SK-N-MC (cell line): ENCODE measurements at regions not wholly inside any gene's neighbourhood (a gene's known extent, or its start where the extent isn't known, plus 50 kb on each side); places are given as distances from the start of the nearest gene placed in this dataset.

ENCODE experiments used
- EZH2 ChIP-seq: fragments of 200-600 bp; sonication (generic); IDR thresholded peaks from one replicate; pipeline ENCODE4 v1.6.1; 2017; ENCODE audit warnings: antibody characterized with exemption
- FOXP2 ChIP-seq: optimal IDR thresholded peaks from 2 replicates; pipeline ENCODE3; 2011; ENCODE audit warnings: mild to moderate bottlenecking, moderate library complexity; ENCODE audit not compliant: insufficient read depth; ENCODE audit errors: extremely low read length, control extremely low read depth
- POLR2AphosphoS5 ChIP-seq: IDR thresholded peaks from 2 replicates; pipeline ENCODE4 v1.6.1; 2012; ENCODE audit warnings: mild to moderate bottlenecking, low read depth, low read length, borderline replicate concordance

- TF ChIP-seq EZH2 (no peak), POLR2AphosphoS5 (no peak), FOXP2 (no peak)
Observed at GRCh38 chr4:141802333-141802732, 165.9 kb downstream of the IL15 start.
